ENCODE measurements at regions not wholly inside any gene's neighbourhood (a gene's known extent, or its start where the extent isn't known, plus 50 kb on each side); places are given as distances from the start of the nearest gene placed in this dataset.

- H3K4me3 ChIP-seq (ENCODE audit: low read length) = no peak overlapping the region
These were observed 279.5 kb upstream of the SIX2 start for GRCh38 chr2:45288532-45289417.

GRCh38 chr2:45287045-45287444 is 277.8 kb upstream of the SIX2 start:
- H3K9me3 ChIP-seq (replicated peaks; ENCODE audit: insufficient read depth, low read length) = no peaks in the 10 kb centered on the region
- H3F3A ChIP-seq (ENCODE audit: insufficient read depth, low read length) = no peaks in the 10 kb centered on the region
- H3K36me3 ChIP-seq (replicated peaks; ENCODE audit: insufficient read depth, low read length) = no peaks in the 10 kb centered on the region
- no peaks in the 10 kb centered on the region for H3K4me1 ChIP-seq (ENCODE audit: low read length)
- TF ChIP-seq EZH2phosphoT487 (IDR thresholded peaks at IDR 0.05; ENCODE audit: low read length) (no peak), CTCF (IDR thresholded peaks at IDR 0.05; ENCODE audit: low read length) (no peak), EZH2 (optimal IDR thresholded peaks at IDR 0.05; ENCODE audit: low read depth, low read length) (no peak)
- H4K20me1 ChIP-seq (ENCODE audit: insufficient read depth, low read length) = no peaks in the 10 kb centered on the region
- H3K9ac ChIP-seq (ENCODE audit: low read length) = no peak overlapping the region
- no peak for DNase-seq
- H3K4me2 ChIP-seq (ENCODE audit: low read depth, low read length) = no peak overlapping the region
- H3K9me2 ChIP-seq (replicated peaks; ENCODE audit: insufficient read depth, low read length) = no peaks in the 10 kb centered on the region
- H3K27ac ChIP-seq (ENCODE audit: low read length) = no peak overlapping the region
- H3K4me3 ChIP-seq (ENCODE audit: low read length) = no peak overlapping the region
- H3K79me2 ChIP-seq (ENCODE audit: low read length) = no peaks in the 10 kb centered on the region
- H2AFZ ChIP-seq (ENCODE audit: low read length) = no peak overlapping the region
- no peaks in the 10 kb centered on the region for H3K27me3 ChIP-seq (replicated peaks; ENCODE audit: insufficient read depth, low read length)

More at GRCh38 chr2:45288532-45289417, 279.5 kb upstream of the SIX2 start:
- no peaks in the 10 kb centered on the region for H3F3A ChIP-seq (ENCODE audit: insufficient read depth, low read length)
- no peaks in the 10 kb centered on the region for H3K36me3 ChIP-seq (replicated peaks; ENCODE audit: insufficient read depth, low read length)
- no peak for TF ChIP-seq EZH2phosphoT487 (IDR thresholded peaks at IDR 0.05; ENCODE audit: low read length)
- no peak for TF ChIP-seq EZH2 (optimal IDR thresholded peaks at IDR 0.05; ENCODE audit: low read depth, low read length)
- TF ChIP-seq CTCF (IDR thresholded peaks at IDR 0.05; ENCODE audit: low read length) = no peak
- no peak overlapping the region for H3K27ac ChIP-seq (ENCODE audit: low read length)
- no peak overlapping the region for H3K9ac ChIP-seq (ENCODE audit: low read length)
- H2AFZ ChIP-seq (ENCODE audit: low read length) = no peak overlapping the region
- no peaks in the 10 kb centered on the region for H3K4me1 ChIP-seq (ENCODE audit: low read length)
- no peaks in the 10 kb centered on the region for H3K9me2 ChIP-seq (replicated peaks; ENCODE audit: insufficient read depth, low read length)
- H3K27me3 ChIP-seq (replicated peaks; ENCODE audit: insufficient read depth, low read length) = no peaks in the 10 kb centered on the region
- H3K4me2 ChIP-seq (ENCODE audit: low read depth, low read length) = no peak overlapping the region
- H3K9me3 ChIP-seq (replicated peaks; ENCODE audit: insufficient read depth, low read length) = no peaks in the 10 kb centered on the region
- no peaks in the 10 kb centered on the region for H3K79me2 ChIP-seq (ENCODE audit: low read length)
- no peaks in the 10 kb centered on the region for H4K20me1 ChIP-seq (ENCODE audit: insufficient read depth, low read length)
- DNase-seq = no peak

DNA sequence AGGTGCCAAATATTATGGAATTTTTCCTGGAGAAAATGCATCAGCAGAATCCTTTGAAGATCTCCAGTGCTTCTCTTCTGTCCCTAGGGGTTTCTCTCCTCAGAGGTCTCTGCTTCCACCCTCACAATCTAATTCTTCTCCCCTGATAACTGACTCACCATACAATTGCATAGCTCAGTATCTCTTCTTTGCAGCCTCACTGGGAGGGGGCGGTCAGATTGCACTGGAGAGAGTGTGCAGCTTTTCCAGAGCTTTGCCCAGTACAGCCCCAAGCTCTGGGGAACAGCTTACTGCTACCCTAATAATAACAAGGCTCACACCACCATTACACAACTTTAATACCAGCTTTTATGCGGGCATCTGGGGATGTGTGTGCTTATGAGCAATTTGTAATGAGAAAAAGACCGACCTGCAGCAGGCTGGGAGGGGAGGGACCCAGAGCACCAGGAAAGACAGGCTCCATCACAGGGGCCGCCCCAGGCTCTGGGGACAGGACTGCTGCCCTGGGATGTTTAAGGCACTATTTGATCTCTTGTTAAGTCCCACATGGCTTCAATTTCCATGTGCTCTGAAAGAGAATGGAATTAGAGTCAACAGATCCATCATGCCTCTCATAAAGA is 276.6 kb upstream of the SIX2 start:
- Histone ChIP-seq H2AFZ (ENCODE audit: low read length) (no peak overlapping the region), H3K9me2 (replicated peaks; ENCODE audit: insufficient read depth, low read length) (no peaks in the 10 kb centered on the region), H3K9ac (ENCODE audit: low read length) (no peak overlapping the region), H3K9me3 (replicated peaks; ENCODE audit: insufficient read depth, low read length) (no peaks in the 10 kb centered on the region), H3K4me3 (ENCODE audit: low read length) (no peak overlapping the region), H3K79me2 (ENCODE audit: low read length) (no peaks in the 10 kb centered on the region), H3K36me3 (replicated peaks; ENCODE audit: insufficient read depth, low read length) (no peaks in the 10 kb centered on the region), H3K4me1 (ENCODE audit: low read length) (no peaks in the 10 kb centered on the region), H3K27ac (ENCODE audit: low read length) (no peak overlapping the region), H3K27me3 (replicated peaks; ENCODE audit: insufficient read depth, low read length) (no peaks in the 10 kb centered on the region), H3K4me2 (ENCODE audit: low read depth, low read length) (no peak overlapping the region), H3F3A (ENCODE audit: insufficient read depth, low read length) (no peaks in the 10 kb centered on the region), H4K20me1 (ENCODE audit: insufficient read depth, low read length) (no peaks in the 10 kb centered on the region)
- no peak for DNase-seq
- TF ChIP-seq EZH2 (optimal IDR thresholded peaks at IDR 0.05; ENCODE audit: low read depth, low read length) (no peak), CTCF (IDR thresholded peaks at IDR 0.05; ENCODE audit: low read length) (no peak), EZH2phosphoT487 (IDR thresholded peaks at IDR 0.05; ENCODE audit: low read length) (no peak)
